22Rv1 (cell line): ENCODE measurements at regions not wholly inside any gene's neighbourhood (a gene's known extent, or its start where the extent isn't known, plus 50 kb on each side); places are given as distances from the start of the nearest gene placed in this dataset.

Source experiments
- H3K27ac ChIP-seq: fragments of 450-650 bp; 2 replicates; pipeline ENCODE4 v1.5.1; 2017
- ZFX ChIP-seq: fragments of 450-650 bp; IDR thresholded peaks from 2 replicates; pipeline ENCODE4 v1.6.1; 2017; ENCODE audit warnings: antibody characterized with exemption, borderline replicate concordance
- TF ChIP-seq, protein P1 (sequence below): fragments of 450-650 bp; IDR thresholded peaks from 2 replicates; pipeline ENCODE4 v1.5.1; 2017; ENCODE audit warnings: mild to moderate bottlenecking

DNA sequence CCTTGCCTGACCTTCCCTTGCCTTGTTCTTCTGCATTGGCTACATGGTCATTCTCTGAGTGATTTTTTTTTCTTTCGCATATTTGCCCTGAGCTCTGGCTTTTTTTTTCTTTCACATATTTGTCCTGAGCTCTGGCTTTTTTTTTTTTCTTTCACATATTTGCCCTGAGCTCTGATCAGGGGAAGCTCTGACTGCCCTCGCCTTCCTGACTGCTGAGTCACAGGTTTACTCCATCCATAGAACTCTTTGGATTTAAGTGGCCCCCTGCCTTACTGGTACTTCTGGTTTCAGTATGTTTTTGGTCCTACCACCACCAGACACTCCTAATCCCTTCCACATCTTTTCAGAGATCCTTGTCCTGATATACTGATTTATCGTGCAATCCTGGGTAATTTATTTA is 201.1 kb downstream of the OGFRL1 start:
- H3K27ac ChIP-seq: no peak overlapping the region
- no peak for TF ChIP-seq ZFX
- TF ChIP-seq, protein P1, sequence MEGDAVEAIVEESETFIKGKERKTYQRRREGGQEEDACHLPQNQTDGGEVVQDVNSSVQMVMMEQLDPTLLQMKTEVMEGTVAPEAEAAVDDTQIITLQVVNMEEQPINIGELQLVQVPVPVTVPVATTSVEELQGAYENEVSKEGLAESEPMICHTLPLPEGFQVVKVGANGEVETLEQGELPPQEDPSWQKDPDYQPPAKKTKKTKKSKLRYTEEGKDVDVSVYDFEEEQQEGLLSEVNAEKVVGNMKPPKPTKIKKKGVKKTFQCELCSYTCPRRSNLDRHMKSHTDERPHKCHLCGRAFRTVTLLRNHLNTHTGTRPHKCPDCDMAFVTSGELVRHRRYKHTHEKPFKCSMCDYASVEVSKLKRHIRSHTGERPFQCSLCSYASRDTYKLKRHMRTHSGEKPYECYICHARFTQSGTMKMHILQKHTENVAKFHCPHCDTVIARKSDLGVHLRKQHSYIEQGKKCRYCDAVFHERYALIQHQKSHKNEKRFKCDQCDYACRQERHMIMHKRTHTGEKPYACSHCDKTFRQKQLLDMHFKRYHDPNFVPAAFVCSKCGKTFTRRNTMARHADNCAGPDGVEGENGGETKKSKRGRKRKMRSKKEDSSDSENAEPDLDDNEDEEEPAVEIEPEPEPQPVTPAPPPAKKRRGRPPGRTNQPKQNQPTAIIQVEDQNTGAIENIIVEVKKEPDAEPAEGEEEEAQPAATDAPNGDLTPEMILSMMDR: no peak

DNA sequence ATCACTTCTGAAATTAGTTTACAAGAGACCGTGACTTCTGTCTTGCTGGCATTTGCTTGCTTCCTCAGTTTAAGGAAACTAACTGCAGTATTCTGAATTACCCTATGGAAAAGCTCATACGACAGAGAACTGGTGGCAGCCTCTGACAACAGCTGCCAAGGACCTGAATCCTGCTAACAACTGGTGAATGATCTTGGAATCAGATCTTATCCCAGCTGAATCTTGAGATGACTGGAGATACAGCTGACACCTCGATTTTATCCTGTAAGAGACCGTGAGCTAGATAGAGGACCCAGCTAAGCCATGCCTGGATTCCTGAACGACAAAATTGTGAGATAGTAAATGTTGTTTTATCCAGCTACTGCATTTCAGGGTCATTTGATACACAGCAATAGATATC is 202.3 kb downstream of the OGFRL1 start:
- H3K27ac ChIP-seq: no peak overlapping the region
- no peak for TF ChIP-seq ZFX
- TF ChIP-seq, protein P1: no peak

GRCh38 chr6:71491844-71492243 is 203.2 kb downstream of the OGFRL1 start:
- no peak overlapping the region for H3K27ac ChIP-seq
- TF ChIP-seq ZFX: no peak
- TF ChIP-seq, protein P1: no peak

- TF ChIP-seq, protein P1: no peak
- no peak for TF ChIP-seq ZFX
- no peak overlapping the region for H3K27ac ChIP-seq
These were observed 204.1 kb downstream of the OGFRL1 start for GRCh38 chr6:71492668-71493067.

DNA sequence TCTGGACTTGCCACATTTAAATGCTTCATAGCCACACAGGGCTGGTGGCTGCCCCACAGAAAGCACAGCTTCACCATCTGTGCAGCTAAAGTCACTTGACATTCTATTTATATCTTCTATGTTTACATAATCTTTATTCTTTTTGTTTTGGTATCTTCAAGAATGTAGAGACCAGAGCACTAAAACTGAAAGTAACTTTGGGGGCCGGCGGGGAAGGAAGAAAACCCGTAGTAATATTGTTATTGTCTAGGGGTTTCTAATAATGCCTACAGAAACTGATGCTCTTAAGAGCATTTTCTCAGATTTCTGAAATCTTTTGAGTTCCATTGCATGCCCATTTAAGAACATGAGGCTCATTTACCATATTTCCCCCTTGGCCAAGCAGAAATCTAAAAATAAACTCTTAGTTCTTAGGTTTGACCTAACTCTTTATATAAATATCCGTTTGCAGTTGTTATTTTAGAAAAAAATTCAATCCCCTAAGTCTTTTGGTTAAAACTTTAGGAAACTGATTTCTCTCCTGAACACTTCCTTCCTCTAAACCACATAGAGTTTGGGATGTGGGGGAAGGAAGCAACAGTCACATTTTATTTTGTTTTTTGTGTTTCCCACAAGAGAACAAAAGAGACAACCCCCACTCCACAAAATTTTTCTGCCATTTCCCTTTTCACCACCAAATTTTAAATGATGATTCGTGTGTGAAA is 207.6 kb downstream of the OGFRL1 start:
- no peak overlapping the region for H3K27ac ChIP-seq

GRCh38 chr6:71496722-71497033 is 208.1 kb downstream of the OGFRL1 start:
- TF ChIP-seq, protein P1: no peak
- TF ChIP-seq ZFX: no peak
- H3K27ac ChIP-seq: no peak overlapping the region

More for the DNA sequence above, 207.6 kb downstream of the OGFRL1 start:
- no peak for TF ChIP-seq ZFX
- TF ChIP-seq, protein P1: no peak

DNA sequence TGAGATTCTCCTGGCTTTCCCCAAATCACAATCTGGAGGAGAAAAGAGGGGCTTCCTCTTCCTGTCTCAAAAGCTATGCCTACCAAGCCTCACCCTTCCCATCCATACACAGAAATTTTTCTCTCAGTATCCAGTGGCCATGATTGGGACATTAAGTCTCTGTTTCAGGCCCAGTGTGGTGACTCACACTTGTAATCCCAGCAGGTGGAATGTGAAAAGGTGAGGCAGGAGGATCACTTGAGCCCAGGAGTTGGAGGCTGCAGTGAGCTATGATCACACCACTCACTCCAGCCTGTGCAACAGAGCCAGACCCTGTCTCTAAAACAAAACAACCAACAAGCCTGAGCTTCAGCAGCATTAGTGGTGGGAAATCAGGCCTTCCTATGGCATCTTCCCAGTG is 210.0 kb downstream of the OGFRL1 start:
- no peak overlapping the region for H3K27ac ChIP-seq
- TF ChIP-seq, protein P1: no peak
- no peak for TF ChIP-seq ZFX
